ENCODE measurements at regions not wholly inside any gene's neighbourhood (a gene's known extent, or its start where the extent isn't known, plus 50 kb on each side); places are given as distances from the start of the nearest gene placed in this dataset.

- TF ChIP-seq CTCF (IDR thresholded peaks at IDR 0.05), result no peak
- TF ChIP-seq POLR2A (IDR thresholded peaks at IDR 0.05), result no peak
- TF ChIP-seq EP300 (IDR thresholded peaks at IDR 0.05), result no peak
Measured at GRCh38 chr17:33896263-33896662, 358.8 kb upstream of the CCL2 start.
